Renal cortex interstitium (tissue), 11 donors: ENCODE measurements at regions not wholly inside any gene's neighbourhood (a gene's known extent, or its start where the extent isn't known, plus 50 kb on each side); places are given as distances from the start of the nearest gene placed in this dataset.
"Not testable (repeated sequence)": the region's sequence is repeated elsewhere in the genome, so short reads cannot be mapped to it uniquely, and the experiment has no call there.

Source experiments
- DNase-seq, 11 donors: peaks; one replicate each; pipeline ENCODE4 v3.0.0-alpha.2; 2013; ENCODE audit warnings: low read depth in 9 of 11, low spot score in 4 of 11; ENCODE audit errors: extremely low read depth in 1 of 11

- DNase-seq = no peak
Measured at GRCh38 chr11:101226617-101227016, 97.0 kb upstream of the PGR start.

DNA sequence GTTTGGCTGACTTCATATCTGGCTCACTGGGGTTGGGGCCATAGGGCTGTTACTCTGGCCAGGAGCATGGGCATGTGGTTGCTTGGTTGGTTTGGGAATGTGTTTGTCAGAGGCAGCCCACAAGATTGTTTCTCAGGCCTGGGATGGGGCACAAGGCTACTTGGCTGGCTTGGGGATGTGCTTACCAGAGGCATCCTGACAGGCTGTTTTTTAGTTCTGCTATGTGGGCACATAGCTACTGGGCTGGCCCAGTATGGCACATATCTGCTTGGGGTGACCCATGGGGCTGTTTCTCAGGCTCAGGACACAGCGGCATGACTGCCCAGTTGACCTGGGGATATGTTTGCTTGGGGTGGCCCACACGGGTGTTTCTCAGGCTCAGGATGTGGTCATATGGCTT lies 94.6 kb upstream of the PGR start:
- DNase-seq = no peak

DNA sequence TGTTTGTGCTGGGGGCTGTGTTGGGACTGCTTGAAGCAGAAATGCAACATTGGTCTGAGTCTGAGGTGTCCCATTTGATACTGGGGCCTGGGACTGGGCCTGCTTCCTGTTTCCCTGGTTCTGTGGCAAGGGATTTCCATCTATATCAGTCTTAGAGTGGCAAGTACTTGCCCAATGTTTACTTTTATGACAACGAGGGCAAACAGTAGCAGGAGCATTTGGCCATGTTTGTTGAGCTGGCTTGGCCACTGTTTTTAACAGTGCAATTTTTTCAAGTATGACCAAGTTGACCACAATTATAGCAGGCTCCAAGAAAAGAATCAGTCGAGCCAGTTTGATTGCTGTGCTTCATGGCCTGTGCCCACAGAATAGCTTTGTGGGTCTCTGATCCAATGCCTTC lies 88.5 kb upstream of the PGR start:
- DNase-seq = not testable (repeated sequence)

DNA sequence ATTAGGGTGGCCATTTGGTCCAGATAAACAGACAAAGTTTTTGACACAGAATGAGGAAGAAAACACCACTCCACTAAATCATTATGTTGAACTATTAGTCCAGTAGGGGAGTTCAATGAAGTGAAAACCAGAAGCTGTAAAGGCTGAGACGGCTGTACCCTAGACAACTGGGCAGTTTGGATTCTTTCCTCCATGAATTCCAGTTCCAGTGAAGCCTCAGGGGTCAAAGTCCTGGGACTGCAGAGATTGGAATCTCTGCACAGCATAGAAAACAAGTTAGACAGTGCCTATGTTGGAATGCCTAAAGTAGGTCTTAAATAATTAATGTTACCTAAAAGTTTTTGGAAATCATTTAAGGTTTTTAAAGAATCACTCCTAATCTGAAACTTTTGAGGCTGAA lies 86.5 kb upstream of the PGR start:
- peak in 2 of 11 donors; percentile 3 to 5 for DNase-seq

- no peak for DNase-seq
Measured at GRCh38 chr11:101215069-101215468, 85.5 kb upstream of the PGR start.

- no peak for DNase-seq
Measured at GRCh38 chr11:101211407-101211975, 81.9 kb upstream of the PGR start.

- DNase-seq = no peak
Measured at GRCh38 chr11:101202614-101203013, 73.0 kb upstream of the PGR start.

GRCh38 chr11:101199416-101199815 lies 69.8 kb upstream of the PGR start:
- no peak for DNase-seq

DNA sequence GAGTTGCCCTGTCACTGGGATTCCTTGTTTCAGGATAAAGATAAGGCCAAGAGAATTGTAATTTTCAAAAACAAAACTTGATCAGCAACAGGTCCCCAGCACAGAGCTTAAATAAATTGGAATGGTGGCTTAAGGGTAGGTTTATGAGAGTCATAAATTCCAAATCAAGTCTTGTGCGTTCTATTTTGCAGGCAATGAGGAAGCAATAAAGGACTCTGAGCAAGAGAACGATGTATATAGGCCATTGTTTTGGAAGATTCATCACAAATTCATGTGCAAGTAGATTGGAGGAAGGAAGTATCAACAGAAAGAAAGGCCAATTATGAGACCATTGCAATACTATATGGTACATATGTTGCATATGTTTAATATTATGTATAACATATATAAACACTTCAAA lies 65.7 kb upstream of the PGR start:
- no peak for DNase-seq

DNA sequence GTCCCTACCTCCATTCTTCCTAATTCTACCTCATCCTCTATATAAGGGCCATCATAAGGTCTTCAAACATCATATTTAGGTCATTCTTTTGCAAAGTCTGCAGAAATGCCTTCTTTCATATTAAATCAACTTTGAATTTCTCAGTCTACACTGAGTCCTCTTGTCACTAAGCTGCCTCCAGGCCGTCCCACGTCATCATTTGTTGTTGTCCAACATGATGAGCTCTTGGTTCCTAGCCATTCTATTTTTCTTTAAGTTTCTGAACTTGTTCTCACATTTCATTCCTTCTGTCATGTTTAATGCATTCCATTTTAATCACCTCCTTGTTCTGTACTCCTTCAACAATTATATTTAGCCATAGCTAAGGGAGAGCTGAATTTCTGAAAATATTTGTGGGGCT lies 59.2 kb upstream of the PGR start:
- DNase-seq = no peak

- DNase-seq = no peak
Measured at GRCh38 chr11:101188173-101188572, 58.6 kb upstream of the PGR start.

DNA sequence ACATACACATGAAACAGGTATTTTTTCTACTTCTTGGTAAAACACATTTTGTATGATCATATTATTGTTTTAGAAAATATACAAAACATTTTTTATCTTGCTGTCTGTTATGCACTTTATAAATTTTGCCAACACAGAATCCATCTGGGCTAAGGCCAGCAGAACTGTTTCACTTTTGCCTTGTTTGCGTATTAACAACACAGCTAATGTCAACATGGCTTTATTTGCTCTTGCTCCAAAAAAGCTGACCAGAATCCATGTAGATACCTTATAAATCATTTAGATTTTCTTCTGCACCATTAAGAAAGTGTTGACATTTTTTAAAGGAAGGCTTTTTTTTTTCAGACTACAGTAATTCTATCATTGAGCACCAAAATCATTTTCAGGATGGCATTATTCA lies 58.1 kb upstream of the PGR start:
- DNase-seq = no peak

DNA sequence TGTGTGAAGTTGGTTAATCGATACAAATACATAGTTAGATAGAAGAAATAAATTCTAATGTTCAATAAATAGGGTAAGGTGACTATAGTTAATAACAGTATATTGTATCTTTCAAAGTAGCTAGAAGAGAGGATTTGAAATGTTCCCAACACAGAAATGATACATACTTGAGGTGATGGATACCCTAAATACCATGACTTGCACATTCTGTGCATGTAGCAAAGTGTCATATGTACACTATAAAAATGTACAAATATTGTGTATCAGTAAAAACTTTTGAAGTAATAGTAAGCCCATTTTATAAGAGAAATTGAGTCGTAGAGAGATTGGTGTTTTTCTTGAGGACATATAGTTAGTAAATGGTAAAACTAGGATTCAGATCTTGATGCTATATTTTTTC lies 56.4 kb upstream of the PGR start:
- DNase-seq = no peak

- DNase-seq = no peak
Measured at GRCh38 chr11:101182467-101182866, 52.9 kb upstream of the PGR start.

DNA sequence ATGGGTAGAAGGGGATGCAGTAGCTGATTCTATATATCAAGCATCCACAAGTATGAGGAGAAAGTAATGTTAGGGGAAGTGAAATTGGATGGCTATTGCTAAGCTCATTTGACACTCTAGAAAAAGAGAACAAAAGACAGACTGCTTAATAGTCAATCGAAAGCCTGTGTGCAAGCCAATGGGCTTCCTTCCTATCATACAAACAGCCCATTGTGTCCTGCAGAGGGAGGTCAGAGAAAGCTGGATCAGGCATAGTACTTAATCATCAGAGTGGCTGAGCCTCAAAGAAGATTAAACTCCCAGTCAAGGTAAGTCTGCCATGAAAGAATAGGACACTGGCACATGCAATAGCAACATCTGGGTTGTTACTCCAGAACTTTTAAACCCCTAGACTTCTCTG lies 50.9 kb upstream of the PGR start:
- no peak for DNase-seq
